Uterus (tissue), 2 donors: ENCODE measurements at regions not wholly inside any gene's neighbourhood (a gene's known extent, or its start where the extent isn't known, plus 50 kb on each side); places are given as distances from the start of the nearest gene placed in this dataset.

Experiments
- POLR2A ChIP-seq, 2 donors: fragments of 450-650 bp; IDR thresholded peaks; one replicate each; pipeline ENCODE4 v1.6.1; 2016; ENCODE audit warnings: antibody characterized with exemption in 2 of 2, mild to moderate bottlenecking in 1 of 2, moderate library complexity in 1 of 2
- TF ChIP-seq, protein P1 (sequence below), 4 experiments: fragments of 200-600 bp in 2 of 4; fragments of 450-650 bp in 2 of 4; sonication (generic) in 2 of 4; IDR thresholded peaks; one replicate each; pipeline ENCODE4 v1.5.1; 2016 to 2019; ENCODE audit warnings: antibody characterized with exemption in 4 of 4, mild to moderate bottlenecking in 2 of 4, moderate library complexity in 1 of 4

DNA sequence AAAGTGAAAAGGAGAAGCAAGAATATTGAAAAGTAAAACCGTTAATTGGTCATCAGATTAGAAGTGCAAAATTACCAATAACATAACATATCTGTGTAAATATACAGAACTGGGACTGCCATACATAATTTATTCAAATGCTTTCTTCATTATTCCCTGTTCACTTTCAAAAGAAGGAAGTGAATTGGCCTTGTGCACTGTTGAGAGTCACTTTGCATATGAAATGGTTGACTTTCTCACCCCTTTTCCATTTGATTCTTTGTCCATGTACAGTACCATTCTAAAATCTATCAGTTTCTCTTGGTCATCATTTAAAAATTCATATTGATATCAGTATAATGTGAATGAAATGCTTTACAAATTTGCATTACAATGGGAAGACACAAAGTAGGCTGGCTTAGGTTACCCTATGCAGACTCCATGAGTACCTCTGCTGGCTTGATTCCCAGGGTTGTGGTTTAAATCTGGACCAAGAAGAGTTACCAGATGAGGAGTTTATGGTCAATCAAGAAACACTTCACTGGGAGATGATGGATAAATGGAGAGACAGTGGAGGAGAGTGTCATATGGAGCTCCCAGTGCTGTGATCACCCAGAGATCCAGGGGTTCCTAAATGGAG is 210.9 kb upstream of the TOPAZ1 start:
- TF ChIP-seq, protein P1, sequence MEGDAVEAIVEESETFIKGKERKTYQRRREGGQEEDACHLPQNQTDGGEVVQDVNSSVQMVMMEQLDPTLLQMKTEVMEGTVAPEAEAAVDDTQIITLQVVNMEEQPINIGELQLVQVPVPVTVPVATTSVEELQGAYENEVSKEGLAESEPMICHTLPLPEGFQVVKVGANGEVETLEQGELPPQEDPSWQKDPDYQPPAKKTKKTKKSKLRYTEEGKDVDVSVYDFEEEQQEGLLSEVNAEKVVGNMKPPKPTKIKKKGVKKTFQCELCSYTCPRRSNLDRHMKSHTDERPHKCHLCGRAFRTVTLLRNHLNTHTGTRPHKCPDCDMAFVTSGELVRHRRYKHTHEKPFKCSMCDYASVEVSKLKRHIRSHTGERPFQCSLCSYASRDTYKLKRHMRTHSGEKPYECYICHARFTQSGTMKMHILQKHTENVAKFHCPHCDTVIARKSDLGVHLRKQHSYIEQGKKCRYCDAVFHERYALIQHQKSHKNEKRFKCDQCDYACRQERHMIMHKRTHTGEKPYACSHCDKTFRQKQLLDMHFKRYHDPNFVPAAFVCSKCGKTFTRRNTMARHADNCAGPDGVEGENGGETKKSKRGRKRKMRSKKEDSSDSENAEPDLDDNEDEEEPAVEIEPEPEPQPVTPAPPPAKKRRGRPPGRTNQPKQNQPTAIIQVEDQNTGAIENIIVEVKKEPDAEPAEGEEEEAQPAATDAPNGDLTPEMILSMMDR (IDR thresholded peaks at IDR 0.05): no peak
- TF ChIP-seq POLR2A (IDR thresholded peaks at IDR 0.05): no peak
